NCI-H187 (cell line): ENCODE measurements at regions not wholly inside any gene's neighbourhood (a gene's known extent, or its start where the extent isn't known, plus 50 kb on each side); places are given as distances from the start of the nearest gene placed in this dataset.

Experiments used
- DNase-seq, 2 experiments: peaks; one replicate each; lab custom pipeline; 2025; lab: John Stamatoyannopoulos, UW

DNA sequence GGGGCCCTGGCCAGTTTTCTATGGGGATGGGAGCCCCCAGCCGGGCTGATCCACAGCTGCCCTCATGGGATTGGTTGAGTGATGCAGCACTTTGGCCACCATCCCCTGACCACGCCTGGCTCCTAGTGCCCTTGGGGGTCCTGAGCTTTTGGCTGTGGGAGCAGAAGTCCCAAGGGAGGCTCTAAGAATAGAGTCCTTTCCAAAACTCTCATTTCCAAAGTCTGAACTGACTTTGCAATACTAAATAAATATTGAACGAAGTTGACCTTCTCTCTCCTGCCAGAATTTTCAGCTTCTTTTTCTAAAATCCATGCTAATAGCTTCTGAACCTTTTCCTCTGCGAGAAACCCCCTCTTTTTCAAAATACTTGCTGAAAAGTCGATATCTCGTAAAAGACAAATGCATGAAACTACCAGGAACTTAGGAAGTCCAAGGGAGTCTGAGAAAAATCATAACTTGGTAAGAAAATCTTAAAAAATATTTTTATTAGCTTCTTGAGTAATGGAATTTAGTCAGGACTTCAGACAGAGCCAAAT, 62.7 kb upstream of the IGFBP3 start:
- DNase-seq = no peak

DNA sequence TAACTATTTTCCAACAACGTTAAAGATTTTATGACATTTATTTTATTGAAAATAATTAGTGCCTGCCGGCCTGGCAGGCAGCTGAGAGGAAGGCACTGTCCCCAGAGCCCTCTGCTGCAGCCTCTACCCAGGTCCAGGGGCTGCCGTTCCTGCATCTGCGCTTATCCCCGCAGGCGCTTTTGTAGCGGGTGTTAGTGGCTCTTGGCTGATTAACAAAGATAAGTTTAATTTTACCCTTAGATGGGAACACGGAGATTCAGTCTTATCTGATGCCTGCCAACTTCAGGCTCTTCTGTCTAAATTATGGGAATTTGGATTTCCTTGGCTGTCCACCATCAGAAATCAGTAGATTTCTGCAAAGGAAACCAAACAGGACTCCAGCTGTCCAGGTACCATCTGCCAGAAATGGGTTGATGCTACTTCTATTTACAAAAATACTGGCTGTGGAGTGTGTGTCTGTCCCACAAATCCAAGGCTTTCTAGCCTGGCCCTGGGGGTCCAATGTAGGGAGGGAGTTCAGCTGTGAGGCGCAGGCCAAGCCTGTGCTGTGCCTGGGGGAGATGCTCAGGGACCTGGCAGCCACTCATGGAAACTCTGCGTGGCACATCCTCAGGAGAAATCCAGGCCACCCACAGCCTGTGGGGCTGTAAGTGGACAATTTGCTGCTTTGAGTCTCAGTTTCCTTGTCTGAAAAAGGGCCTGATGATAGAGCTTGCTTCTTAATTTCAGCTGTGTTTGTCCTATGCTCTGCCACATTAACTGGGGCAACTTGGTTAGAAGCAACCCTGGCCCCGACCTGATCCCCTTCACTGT, 62.0 kb upstream of the IGFBP3 start:
- no peak for DNase-seq

DNA sequence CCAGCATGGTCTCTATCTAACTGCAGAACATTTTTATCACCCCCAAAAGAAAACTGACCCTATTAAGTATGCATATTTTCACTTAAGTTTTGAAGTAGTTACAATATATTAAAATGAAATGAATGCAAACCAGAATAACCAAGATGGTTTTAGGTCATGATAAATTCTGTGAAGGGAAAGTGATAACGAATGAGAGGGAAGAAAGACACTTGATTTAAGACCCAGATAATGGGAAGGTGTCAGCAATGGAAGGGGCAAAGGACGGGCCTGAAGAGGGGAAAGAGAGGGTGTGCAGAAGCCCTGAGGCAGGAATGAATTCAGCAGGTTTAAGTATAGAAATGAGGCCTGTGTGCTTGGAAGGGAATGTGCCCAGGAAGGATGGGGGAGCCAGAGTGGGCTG, 61.1 kb upstream of the IGFBP3 start:
- no peak for DNase-seq

DNA sequence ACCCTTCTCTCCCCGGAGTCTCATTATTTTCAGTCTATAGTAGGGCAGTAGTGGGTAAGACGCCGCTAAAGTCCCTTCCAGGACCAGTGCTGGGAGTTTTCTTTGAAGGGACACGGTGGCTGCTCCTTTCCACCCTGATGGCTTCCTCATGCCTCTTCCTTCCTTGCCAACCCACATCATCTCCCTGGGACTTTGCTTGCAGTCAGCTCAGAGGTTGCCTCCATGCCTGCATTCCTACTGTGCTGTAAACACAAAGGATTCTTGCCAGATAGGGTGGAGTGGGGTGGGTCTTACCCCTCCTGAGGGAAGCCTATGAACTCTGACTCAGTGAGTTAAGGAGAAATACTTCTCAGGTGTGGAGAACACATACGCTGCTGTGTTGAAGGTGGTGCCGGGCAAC, 59.9 kb upstream of the IGFBP3 start:
- DNase-seq = no peak

DNA sequence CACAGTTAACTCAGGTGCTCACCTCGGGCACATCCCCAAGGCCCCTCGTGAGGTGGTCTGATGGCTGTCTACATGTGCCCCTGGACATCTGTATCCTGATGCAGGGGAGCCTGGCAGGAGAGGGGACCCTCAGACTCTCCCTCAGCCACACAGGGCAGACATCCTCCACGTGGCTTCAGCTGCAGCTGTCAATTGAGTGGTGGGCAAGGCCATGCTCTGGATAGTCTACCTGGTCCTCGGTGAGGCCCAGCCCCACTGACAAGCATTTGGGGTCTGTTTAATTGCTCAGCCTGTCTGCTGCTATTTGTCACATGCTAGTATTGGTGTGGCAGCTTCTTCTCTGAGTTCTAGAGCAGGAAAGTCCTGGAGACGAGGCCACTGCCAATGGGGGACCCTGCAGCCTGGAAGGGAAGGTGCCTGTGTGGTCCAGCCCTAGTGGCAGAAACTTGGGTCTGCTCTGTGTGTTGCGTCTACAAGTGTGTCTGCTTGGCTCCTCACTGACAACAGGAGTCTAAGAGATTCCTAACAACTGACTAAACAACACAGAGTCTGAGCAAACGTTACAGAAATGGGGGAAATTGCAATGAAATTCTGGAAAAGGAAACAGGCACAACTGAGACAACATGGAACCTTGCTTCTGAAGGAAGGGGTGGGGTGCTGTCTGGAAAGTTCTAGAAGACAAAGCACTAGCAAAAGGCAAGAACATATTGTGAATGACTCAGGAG, 59.3 kb upstream of the IGFBP3 start:
- no peak for DNase-seq

DNA sequence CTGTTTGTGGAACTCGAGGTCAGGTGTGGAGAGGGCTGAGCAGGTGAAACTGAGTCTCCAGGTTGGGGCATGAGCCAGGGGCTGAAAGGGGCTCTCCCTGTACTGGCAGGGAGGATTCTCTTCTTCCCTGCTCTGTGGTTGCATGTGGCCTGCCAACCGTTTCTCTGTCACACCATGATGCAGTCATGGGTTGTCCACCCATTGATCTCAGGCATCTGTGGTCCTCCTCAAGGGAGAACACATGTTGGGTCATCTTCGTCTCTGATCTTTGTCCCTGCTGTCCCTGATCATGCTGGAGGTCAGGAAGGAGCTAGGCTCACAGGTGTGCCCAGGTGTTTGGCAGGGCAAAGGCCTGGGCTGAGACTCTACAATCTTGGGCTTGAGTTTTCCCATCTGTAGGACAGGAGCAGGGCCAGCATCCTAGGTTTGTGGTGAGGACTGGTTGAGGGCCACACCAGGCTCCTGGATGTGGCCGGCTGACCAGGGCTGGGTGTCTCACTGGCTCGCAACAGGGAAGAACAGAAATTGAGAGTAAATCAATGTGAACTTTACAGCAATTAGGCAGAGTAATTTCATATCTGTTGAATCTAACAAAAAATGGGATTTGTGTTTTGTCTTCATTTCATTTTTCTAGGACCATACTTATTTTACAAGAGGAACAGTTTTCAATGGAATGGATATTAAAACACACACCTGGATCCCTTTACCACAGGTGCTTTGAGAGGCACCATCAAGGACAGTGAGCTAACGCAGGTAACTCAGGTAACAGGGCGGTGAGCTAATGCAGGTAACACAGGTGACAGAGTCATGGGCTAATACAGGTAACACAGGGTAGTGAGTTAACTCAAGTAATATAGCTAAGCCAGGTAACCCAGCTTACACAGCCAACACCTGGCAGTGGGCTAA, 58.5 kb upstream of the IGFBP3 start:
- no peak for DNase-seq

DNA sequence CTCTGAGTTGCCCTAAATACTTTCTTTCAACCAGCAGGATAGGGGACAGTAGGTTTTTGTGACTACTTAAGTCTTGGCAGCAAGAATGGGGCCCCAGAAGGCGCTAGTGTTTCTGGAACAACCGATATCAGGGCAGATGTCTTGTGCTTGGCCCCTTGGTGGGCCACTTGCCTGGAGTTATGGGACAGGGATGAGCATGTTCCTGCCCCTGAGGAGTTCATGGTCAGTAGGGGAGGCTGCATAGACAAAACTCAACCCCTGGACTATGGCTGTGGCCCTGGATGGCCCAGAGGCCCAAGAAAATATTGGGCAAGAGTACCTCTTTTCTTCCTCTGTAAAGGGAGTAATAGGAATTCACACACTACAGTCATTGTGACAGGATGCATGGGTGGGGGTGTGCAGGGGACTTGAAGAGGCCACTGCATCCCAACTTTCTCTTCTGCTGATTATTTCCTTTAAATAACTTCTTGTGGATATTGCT, 57.7 kb upstream of the IGFBP3 start:
- no peak for DNase-seq

DNA sequence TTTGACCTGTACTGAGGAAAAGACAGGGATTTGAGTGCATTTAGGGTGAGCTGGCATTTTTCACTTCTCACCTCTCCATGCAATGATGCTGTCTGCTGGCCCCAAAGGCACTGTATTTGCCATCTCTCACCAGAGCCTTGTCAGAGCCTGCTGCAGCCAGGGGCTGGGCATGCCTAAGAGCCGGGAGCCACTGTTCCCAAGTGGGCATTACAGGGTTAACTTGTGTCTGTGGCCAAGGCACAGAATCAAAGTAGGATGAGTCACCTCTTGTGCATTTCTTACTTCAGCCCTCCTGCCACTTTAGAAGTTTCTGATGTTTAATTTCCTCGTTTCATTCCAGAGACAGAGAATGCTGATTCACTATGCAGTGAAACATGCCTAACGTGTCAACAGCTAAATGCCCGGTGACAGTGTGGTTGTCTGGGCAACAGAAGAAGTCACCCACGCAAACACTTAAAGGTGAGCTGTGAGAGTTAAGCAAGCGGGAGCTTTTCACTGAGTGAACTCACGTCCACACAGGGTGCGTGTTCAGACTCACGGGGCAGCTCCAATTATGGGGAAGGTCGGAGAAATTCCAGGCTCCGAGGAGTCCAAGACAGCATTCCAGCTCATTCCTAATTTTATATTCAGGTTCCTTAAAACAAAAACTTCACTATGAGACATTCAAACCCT, 57.1 kb upstream of the IGFBP3 start:
- no peak for DNase-seq

DNA sequence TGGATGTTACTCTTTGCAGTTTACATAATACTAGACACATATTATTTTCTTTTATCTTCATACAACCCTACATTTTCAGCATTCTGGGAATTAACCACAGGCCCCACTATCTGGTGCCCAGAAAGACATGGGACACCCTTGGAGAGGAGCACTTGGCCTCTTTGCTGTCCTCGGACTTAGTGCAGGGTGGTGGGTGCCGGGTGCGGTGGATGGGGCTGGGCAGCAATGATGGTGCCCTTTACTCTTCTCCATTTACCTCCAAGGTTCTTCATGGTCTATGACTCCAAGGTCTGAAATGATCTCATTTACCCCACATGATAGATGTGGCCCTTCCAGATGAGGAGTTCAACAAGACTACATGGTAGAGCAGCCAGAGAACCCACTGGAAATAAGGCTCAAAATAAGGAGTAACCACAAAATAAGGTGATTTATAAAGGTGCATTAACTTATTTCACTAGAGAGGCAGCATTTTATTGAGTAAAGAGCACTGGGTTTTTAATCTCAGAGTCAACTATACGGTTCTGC, 56.2 kb upstream of the IGFBP3 start:
- DNase-seq = no peak

DNA sequence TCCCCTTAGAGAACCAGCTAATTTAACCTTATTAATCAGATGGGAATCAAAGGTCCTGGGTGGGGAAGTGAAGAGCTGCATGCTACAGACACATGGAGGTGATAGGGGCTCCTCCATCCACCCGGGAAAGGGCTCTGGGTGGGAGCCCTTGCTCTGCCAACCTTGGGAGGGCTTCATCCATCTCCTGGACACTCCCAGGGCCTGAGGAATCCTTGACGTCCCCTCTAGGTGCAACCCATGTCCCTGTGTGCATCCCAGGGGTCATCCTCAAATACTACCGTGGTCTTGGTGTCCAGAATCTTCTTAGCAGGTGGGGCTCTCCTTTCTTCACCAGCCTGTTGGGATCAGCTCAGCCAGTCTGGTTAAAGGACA, 55.4 kb upstream of the IGFBP3 start:
- DNase-seq = no peak

DNA sequence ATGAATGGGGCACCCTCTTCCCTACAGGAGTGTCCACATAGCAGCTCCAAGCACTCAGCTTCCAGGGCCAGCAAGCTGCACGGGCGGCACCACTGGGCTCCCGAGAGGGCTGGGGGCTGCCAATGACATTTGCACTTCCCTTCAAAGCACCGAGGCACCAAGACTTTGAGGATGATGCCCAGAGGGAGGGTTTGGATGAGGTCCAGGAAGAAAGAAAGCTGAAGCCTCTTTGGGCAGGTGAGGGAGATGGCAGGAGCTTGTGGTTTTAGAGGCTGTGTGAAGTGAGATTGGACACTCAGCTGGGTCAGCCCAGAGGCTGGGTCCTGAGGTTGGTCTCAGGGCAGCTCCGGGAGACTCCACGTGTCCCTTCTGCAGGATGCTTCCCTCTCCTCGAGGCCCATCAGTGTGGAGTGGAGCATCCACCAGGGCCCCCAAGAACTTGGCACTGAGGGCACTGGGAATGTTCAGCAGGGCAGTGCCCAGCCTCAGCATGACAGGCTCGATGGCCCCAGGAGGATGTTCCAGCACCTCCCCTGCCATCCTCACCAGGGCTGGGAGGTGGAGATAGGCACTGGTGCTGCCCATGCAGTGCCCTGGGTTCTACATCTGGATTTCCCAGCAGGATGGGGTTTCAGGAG, 54.9 kb upstream of the IGFBP3 start:
- DNase-seq = no peak

DNA sequence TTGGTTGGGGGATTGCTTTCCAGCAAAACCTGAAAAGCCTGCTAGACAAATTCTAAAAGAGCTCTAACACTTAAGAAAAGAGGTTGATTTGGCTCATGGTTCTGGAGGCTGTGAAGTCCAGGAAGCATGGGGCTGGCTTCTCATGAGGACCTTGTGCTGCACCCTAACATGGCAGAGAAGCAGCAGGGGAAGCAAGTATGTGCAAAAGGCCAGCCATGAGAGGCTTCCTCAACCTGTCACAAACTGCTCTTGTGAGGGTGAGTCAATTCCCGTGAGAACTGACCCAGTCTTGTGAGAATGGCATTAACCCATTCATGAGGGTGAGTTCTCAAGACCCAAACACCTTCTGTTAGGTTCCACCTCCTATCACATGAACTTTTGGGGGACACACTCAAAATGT, 54.3 kb upstream of the IGFBP3 start:
- DNase-seq = no peak

DNA sequence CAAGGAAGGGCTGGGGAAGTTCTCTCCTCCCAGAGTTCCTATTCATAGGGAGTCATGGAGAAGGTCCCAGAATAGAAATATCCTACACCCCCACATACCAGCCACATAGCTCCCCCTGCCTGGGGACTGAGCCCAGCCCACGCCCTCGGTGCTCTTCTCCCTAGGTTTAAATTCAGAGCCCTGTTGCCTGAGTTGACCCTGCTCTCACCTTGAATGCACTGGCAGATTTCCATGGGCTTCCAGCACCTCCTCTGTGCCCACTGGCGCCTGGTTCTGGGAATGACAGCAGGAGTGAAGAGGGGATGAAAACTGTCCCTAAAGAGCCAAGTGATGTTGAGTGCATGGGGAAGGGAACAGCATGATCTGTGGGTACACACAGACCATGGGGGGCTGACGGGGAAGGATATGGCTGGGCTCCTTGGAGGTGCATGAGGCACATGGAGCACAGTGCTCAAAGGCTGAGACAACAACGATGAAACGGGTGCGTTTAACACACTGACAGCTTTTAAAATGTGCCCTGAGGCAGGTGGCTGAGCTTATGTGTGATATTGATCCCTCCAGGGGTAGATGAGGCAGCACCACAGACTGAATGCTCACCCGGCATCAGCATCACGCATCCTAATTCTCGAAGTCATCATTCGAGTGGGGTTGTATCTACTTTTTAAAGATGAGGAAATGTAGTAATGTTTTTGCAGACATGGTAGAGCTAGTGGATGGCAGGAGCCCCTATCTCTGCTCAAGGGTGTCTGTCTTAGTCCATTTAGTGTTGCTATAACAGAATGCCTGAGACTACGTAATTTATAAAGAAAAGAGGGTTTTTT, 53.7 kb upstream of the IGFBP3 start:
- DNase-seq = no peak

DNA sequence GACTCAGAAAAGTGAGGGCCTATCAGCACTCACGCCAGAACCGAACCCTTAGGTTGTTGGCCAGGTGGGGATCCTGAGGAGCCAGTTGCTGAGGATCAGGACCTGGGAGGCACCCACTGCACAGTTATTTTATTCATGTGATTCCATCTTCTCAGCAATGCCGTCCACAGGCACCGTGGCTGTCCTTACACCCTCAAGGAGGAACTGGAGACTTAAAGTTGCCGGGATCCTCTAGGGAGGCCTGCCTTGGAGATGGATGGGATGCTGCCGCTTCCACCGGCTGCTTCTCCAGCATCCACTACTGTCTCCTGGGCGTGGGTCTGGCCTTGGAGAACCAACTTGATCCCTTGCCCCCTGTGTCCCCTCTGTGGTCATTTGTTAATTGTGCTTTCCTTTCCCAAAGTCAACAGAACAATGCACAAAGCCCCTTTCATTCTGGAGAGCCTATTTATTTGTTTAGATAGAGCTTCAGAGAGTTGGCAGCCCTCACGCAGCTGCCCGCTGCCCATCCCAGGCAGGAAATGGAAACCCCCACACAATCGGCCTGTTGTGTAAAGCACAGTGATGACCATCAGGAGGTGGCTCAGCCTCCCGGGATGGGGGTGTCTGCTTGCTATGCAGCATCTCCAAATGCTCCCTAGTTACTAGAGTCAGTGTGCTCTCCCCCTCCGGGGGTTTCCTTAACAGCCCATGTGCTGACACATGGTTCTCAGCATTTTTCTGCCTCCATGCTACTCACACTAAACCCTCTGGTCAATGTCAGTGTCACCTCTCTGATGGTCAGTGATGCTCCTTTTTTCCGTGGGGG, 52.9 kb upstream of the IGFBP3 start:
- no peak for DNase-seq

DNA sequence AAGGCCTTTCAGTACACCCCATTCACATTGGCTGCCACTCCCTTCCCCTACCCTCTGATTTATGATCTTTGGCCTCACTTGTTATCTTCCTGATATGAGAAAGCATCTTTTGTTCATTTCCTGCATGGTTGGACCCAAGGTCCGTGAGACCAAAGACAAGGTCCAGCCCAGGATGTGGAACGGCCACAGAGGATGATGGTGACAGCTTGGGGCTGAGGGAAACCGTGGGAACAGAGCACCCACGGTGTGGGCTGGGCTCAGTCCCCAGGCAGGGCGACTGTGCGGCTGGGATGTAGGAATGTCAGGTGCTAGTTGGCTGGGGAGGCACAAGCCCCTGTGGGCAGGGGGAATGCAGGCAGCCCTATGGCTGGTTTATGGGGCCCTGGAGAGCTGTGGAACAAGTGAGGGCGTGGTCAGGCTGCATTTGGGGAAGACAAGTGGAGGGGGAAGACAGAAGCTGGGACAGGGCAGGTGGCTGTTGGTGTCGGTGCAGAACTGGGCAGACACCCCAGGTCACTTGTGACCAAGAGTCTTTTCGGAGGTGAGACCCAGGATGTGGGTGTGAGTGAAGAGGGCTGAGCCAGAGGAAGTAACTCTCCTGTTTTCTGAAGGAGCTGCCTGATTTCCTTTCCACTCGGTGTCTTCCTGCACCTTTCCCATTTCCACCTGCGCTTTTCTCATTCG, 51.7 kb upstream of the IGFBP3 start:
- DNase-seq = no peak

DNA sequence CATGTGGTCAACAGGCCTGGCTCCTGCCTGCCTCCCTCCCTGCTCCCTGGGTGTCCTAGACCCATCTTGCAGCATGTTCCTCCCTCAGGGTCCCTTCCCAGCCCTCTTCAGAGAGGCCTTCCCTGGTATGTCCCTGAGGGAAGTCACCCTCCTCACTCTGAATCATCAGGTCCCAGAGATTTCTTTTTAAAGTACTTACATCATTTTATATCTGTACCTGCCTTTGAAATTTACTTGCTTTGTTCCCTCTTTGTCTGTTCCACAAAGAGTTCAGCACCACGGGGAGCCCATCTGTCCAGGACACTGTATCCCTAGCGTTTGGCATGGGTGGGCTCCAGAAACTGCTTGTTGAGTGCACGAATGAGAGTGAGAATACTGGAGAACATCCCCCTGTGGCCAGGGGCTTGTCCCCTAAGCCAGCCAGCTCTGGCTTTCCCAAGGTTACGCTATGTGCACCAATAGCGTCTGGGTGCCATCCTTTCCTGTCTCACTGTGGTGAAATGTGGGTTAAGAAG, 50.6 kb upstream of the IGFBP3 start:
- DNase-seq = no peak

DNA sequence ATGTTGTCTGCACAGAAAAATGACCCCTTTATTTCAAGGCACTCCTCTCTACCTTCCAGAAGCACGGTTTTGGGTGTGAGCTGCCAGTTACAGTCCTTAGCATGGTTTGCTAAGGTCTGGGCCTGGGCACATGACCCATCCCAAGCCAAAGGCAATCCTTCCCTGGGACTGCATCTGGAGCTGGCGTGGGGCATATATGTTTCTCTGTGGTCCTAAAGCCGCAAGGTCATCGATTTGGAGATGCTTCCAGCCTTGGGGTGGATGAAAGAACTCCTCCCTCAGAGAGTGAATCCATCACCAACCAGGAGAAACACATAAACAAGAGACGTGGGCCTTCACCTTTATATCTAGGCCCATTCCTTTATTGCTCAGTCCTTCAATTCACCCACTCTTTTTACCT, 50.1 kb upstream of the IGFBP3 start:
- DNase-seq = no peak
